Keratinocyte (primary cell): ENCODE measurements at regions not wholly inside any gene's neighbourhood (a gene's known extent, or its start where the extent isn't known, plus 50 kb on each side); places are given as distances from the start of the nearest gene placed in this dataset.
"Not testable (repeated sequence)": the region's sequence is repeated elsewhere in the genome, so short reads cannot be mapped to it uniquely, and the experiment has no call there.

ENCODE experiments used
- DNase-seq: peaks from one replicate; pipeline ENCODE4 v3.0.0-alpha.2; 2011; ENCODE audit warnings: low read depth, missing footprints, low spot score
- FAIRE-seq: peaks from 2 replicates; lab custom pipeline; 2011; peaks lifted over from hg19 to GRCh38; lab: Jason Lieb, UNC
- H2AFZ ChIP-seq: 2 replicates; pipeline ENCODE4 v1.6.0; 2012; ENCODE audit warnings: low read length, control low read depth, inconsistent platforms; ENCODE audit not compliant: control insufficient read depth
- H3K27ac ChIP-seq: 2 replicates; pipeline ENCODE4 v1.5.1; 2011; ENCODE audit warnings: low read length; ENCODE audit not compliant: control insufficient read depth, insufficient read depth
- H3K27me3 ChIP-seq: 3 replicates; pipeline ENCODE4 v1.6.0; 2011; ENCODE audit warnings: low read length; ENCODE audit not compliant: control insufficient read depth, insufficient read depth; ENCODE audit errors: extremely low read depth
- H3K36me3 ChIP-seq, 2 experiments: 2 replicates in 1 of 2; 3 replicates in 1 of 2; pipeline ENCODE4 v1.5.1; 2011; ENCODE audit warnings: low read length in 2 of 2, mild to moderate bottlenecking in 1 of 2; ENCODE audit not compliant: control insufficient read depth in 2 of 2, insufficient read depth in 2 of 2; ENCODE audit errors: extremely low read depth in 1 of 2
- H3K4me1 ChIP-seq: 3 replicates; pipeline ENCODE4 v1.5.1; 2011; ENCODE audit warnings: low read length; ENCODE audit not compliant: control insufficient read depth, insufficient read depth; ENCODE audit errors: extremely low read depth
- H3K4me2 ChIP-seq: 3 replicates; pipeline ENCODE4 v1.6.0; 2011; ENCODE audit warnings: low read depth, low read length; ENCODE audit not compliant: control insufficient read depth, insufficient read depth; ENCODE audit errors: extremely low read depth
- H3K4me3 ChIP-seq, 3 experiments: fragments of 200-600 bp in 1 of 3; sonication (generic) in 1 of 3; 2 replicates in 2 of 3; 3 replicates in 1 of 3; pipeline ENCODE4 v1.5.1; 2011 to 2016; ENCODE audit warnings: low read length in 3 of 3, mild to moderate bottlenecking in 3 of 3, control low read depth in 2 of 3, inconsistent platforms in 1 of 3, low read depth in 1 of 3, mixed read lengths in 1 of 3, mixed run types in 1 of 3, moderate library complexity in 1 of 3; ENCODE audit not compliant: control insufficient read depth in 2 of 3, insufficient read depth in 2 of 3; ENCODE audit errors: extremely low read depth in 1 of 3
- H3K79me2 ChIP-seq: 2 replicates; pipeline ENCODE4 v1.6.0; 2012; ENCODE audit warnings: low read length; ENCODE audit not compliant: control insufficient read depth, insufficient read depth
- H3K9ac ChIP-seq: 3 replicates; pipeline ENCODE4 v1.6.0; 2011; ENCODE audit warnings: low read length; ENCODE audit not compliant: control insufficient read depth, insufficient read depth; ENCODE audit errors: extremely low read depth
- H3K9me1 ChIP-seq: 3 replicates; pipeline ENCODE4 v1.6.0; 2011; ENCODE audit warnings: low read length; ENCODE audit not compliant: control insufficient read depth, insufficient read depth; ENCODE audit errors: extremely low read depth
- H3K9me3 ChIP-seq: 2 replicates; pipeline ENCODE4 v1.5.1; 2012; ENCODE audit warnings: low read depth, low read length; ENCODE audit not compliant: control insufficient read depth
- H4K20me1 ChIP-seq: 3 replicates; pipeline ENCODE4 v1.6.0; 2011; ENCODE audit warnings: low read length; ENCODE audit not compliant: control insufficient read depth, insufficient read depth; ENCODE audit errors: extremely low read depth
- EZH2 ChIP-seq: IDR thresholded peaks from one replicate; pipeline ENCODE4 v1.6.1; 2012; ENCODE audit warnings: inconsistent platforms, mild to moderate bottlenecking, low read length, moderate library complexity
- dilution Hi-C: fragments of 300-500 bp; cut with MboI; formaldehyde crosslinking; loops from one replicate; pipeline ENCODE4 v1.7.0; 2020; ENCODE audit warnings: low sequenced_read_pairs; ENCODE audit not compliant: extremely low pct_ligation_motif_present
- TF ChIP-seq, protein P1 (sequence below), 3 experiments: IDR thresholded peaks in 1 of 3; conservative IDR thresholded peaks in 1 of 3; optimal IDR thresholded peaks in 1 of 3; 2 replicates in 2 of 3; 3 replicates in 1 of 3; pipeline versions ENCODE3 to v1.5.1; 2011; ENCODE audit warnings: low read length in 3 of 3, mild to moderate bottlenecking in 3 of 3, moderate library complexity in 2 of 3, control low read depth in 1 of 3, inconsistent platforms in 1 of 3; ENCODE audit not compliant: insufficient read depth in 2 of 3; ENCODE audit errors: extremely low read depth in 1 of 3

DNA sequence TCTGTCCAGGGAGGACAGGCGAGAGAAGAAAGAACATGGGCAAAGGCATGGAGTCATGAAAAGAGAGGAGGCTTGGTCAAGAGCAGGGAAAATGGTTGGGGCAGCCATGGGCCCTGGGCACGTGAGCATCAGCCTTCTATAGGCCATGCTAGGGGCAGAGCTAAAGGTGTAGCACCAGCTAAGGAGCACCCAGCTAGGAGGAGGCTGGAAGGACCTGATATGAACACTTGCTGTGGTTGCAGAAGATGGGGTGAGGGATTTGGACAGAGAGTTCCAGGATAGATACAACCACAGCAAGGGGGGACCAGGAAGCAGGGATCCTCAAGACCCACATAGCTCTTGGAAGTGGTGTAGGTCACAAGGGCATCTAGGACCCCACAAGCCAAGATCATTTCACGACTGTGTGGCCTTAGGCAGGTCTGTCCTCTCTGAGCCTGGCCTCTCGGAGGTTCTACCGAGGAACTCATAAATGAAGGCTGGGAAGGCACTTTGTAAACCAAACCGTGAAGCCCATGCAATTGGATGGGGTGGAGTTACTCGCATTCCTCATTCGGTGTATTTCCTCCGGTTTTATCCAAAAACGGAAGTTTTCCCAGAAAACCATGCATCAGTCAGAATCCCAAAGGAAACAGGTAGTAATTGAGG, 74.0 kb upstream of the TOP1 start:
- Histone ChIP-seq H3K9ac (no peak overlapping the region), H3K79me2 (no peaks in the 10 kb centered on the region), H3K4me1 (no peaks in the 10 kb centered on the region), H3K9me3 (no peaks in the 10 kb centered on the region), H3K27ac (no peak overlapping the region), H4K20me1 (no peaks in the 10 kb centered on the region), H3K36me3 (no peaks in the 10 kb centered on the region), H3K27me3 (no peaks in the 10 kb centered on the region), H3K4me2 (no peak overlapping the region), H3K9me1 (no peaks in the 10 kb centered on the region), H3K4me3 (no peak overlapping the region), H2AFZ (no peak overlapping the region)
- DNase-seq, result no peak
- TF ChIP-seq EZH2, result no peak
- TF ChIP-seq, protein P1, sequence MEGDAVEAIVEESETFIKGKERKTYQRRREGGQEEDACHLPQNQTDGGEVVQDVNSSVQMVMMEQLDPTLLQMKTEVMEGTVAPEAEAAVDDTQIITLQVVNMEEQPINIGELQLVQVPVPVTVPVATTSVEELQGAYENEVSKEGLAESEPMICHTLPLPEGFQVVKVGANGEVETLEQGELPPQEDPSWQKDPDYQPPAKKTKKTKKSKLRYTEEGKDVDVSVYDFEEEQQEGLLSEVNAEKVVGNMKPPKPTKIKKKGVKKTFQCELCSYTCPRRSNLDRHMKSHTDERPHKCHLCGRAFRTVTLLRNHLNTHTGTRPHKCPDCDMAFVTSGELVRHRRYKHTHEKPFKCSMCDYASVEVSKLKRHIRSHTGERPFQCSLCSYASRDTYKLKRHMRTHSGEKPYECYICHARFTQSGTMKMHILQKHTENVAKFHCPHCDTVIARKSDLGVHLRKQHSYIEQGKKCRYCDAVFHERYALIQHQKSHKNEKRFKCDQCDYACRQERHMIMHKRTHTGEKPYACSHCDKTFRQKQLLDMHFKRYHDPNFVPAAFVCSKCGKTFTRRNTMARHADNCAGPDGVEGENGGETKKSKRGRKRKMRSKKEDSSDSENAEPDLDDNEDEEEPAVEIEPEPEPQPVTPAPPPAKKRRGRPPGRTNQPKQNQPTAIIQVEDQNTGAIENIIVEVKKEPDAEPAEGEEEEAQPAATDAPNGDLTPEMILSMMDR (optimal IDR thresholded peaks at IDR 0.05 in 1 of 3, IDR thresholded peaks at IDR 0.05 in 1 of 3, conservative IDR thresholded peaks at IDR 0.05 in 1 of 3; ENCODE audit: extremely low read depth in 1 of 3, insufficient read depth in 2 of 3, low read length in 3 of 3), result no peak
- dilution Hi-C loops, result no loop called here
- FAIRE-seq, result no peak

DNA sequence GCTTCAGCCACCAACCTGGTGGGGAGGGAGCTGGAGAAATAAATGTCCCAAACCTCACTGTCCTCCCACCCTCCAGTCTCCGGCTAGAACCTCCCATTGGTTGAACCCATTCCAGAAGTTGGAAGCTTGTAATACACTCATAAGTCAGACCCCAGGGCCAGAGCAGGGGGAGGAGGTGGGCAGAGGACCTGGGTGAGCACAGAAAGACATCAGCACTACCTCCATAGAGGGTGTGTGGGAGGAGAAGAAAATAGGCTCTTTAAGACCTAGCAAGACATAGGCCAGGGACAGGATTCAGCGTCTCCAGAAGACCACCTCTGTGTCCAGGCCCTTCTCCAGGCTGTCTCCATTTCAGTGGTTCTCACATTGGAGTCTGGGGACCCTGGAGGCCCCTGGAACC, 73.3 kb upstream of the TOP1 start:
- H3K4me2 ChIP-seq, result no peak overlapping the region
- no peaks in the 10 kb centered on the region for H3K36me3 ChIP-seq
- H3K27ac ChIP-seq, result no peak overlapping the region
- H2AFZ ChIP-seq, result no peak overlapping the region
- no peak for TF ChIP-seq EZH2
- TF ChIP-seq, protein P1 (optimal IDR thresholded peaks at IDR 0.05 in 1 of 3, IDR thresholded peaks at IDR 0.05 in 1 of 3, conservative IDR thresholded peaks at IDR 0.05 in 1 of 3; ENCODE audit: extremely low read depth in 1 of 3, insufficient read depth in 2 of 3, low read length in 3 of 3), result no peak
- no peaks in the 10 kb centered on the region for H4K20me1 ChIP-seq
- no peak for DNase-seq
- no peak overlapping the region for H3K4me3 ChIP-seq
- H3K9me1 ChIP-seq, result no peaks in the 10 kb centered on the region
- dilution Hi-C loops, result no loop called here
- no peaks in the 10 kb centered on the region for H3K27me3 ChIP-seq
- no peaks in the 10 kb centered on the region for H3K4me1 ChIP-seq
- no peaks in the 10 kb centered on the region for H3K79me2 ChIP-seq
- no peak for FAIRE-seq
- no peak overlapping the region for H3K9ac ChIP-seq
- no peaks in the 10 kb centered on the region for H3K9me3 ChIP-seq

- FAIRE-seq, H3K79me2 ChIP-seq, DNase-seq, H3K9me3 ChIP-seq, H3K4me1 ChIP-seq, H2AFZ ChIP-seq, H3K4me2 ChIP-seq, H3K4me3 ChIP-seq, H3K9ac ChIP-seq, H3K9me1 ChIP-seq, H4K20me1 ChIP-seq, dilution Hi-C loops, H3K27ac ChIP-seq, H3K36me3 ChIP-seq, H3K27me3 ChIP-seq: not testable (repeated sequence)
Measured at GRCh38 chr20:40955826-40956225, 72.8 kb upstream of the TOP1 start.
